ENCODE measurements at regions not wholly inside any gene's neighbourhood (a gene's known extent, or its start where the extent isn't known, plus 50 kb on each side); places are given as distances from the start of the nearest gene placed in this dataset.

DNA sequence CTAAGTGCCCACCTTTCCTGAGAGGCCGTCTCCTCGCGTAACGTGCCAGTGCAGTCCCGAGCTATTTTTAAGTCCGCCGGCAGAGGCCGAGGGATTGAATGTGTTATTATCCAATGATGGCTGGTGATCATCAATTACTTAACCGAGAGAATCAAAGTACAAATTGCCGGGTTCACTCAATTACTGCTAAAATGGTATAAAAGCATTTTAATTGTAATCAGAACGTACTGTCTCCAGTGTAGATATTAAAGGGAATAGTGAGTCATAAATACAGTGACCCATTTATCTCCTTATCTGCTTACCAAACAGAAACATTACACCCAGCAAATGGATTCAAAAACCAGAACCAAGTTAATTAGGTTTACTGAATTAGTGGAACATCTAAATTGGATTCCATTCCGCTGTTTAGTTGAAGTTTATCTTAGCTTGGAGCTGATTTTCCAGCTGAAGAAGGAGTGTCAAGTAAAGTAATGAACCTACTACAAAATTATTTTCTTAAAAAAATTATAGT, 334.9 kb downstream of the BRD1 start:
- no peak overlapping the region for H3K4me3 ChIP-seq (ENCODE audit: low read length)
- no peak for DNase-seq (ENCODE audit: low read depth, low spot score)

DNA sequence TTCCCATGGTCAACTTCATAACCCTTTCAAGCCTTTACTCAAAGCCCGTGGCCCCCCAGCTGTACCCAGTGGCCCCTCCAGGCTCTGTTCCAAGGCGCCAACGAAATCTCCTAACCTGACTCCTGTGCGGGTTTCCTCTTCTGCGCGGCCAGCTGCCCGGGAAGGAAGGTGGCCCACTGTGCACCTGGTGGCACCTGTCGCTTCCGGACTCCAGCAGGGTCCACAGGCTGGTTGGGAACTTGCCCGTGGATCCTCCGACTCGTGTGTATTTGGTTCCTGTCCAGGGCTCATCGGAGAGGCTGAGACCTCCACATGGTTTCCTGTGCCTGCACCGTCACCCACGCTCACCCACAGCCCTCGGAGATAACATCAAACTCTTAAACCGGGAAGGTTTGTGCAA, 335.4 kb downstream of the BRD1 start:
- no peak overlapping the region for H3K4me3 ChIP-seq (ENCODE audit: low read length)
- DNase-seq (ENCODE audit: low read depth, low spot score), result no peak

DNA sequence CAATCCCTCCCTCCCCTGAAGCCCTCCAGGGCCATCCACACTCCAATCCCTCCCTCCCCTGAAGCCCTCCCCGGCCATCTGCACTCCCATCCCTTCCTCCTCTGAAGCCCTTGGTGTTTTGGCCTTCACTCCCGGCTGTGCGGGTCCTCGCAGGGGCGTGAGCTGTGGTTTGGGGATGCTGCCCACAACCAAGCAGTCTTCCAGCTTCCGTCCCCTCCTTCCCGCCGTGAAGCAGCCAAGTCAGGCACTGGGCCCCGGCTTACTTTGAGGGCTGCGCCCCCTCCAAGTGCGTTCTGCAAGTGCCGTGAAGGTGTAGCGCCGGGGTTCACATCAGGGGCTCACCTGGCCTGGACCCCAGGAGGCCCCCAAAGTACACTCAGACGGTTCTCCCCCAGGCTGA, 335.9 kb downstream of the BRD1 start:
- no peak overlapping the region for H3K4me3 ChIP-seq (ENCODE audit: low read length)
- DNase-seq (ENCODE audit: low read depth, low spot score), result no peak

DNA sequence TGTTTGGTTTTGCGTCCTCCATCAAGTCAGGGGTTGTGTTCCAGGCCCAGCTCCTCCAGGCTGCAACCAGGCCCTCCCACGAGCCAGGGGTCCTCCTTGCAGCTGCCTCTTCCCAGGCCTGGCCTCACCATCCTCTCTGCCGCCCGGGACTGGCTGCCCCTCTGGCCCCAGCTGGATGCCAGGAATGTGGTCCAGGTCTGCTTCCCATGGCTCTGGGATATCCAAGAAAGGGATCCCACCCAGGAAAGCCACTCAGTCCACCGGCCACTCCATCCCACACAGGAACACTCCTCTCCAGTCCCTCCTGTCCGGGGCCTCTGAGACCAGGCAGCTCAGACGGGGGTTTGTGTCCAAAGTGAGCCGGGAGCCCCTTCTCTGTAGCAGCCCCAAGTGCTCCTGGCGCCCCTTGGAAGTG, 336.4 kb downstream of the BRD1 start:
- no peak overlapping the region for H3K4me3 ChIP-seq (ENCODE audit: low read length)
- no peak for DNase-seq (ENCODE audit: low read depth, low spot score)

DNA sequence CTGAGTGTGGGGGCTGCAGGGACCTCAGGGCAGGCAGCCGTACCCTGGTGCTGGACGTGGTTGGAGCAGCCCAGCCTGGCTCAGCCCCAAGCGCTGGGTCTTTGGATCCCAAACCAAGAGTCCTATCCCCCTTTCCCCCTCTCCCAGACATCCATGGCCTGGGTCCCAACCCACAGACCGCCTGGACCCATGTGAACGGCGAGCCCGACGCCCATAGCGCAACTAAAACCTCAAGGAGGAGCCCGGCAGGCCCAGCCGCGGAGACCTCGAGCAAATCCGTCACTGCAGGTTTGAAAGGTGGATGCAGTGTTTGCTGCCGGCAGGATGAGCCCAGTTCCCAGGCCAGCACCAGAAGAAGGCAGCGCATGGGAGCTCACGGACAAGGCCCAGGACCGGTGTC, 337.0 kb downstream of the BRD1 start:
- DNase-seq (ENCODE audit: low read depth, low spot score), result no peak
- H3K4me3 ChIP-seq (ENCODE audit: low read length), result no peak overlapping the region

DNA sequence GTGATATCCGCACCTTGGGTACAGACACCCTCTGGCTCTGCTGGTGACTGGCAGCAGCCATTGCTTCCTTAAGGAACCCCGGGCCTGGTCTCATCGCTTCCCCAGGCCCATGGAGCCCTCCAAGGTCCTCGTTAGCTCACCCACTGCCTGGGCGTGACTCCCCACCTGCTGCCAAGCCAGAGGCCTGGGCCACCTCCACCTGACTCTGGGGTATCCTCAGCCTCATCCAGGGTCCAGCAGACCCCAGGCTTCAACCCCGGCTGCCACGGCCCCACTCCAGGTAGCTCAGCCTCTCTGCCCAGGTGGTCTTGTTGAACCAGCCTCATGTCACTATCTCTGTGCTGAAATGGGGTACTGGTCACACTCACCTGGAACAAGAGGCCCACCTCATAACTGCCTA, 337.9 kb downstream of the BRD1 start:
- no peak for DNase-seq (ENCODE audit: low read depth, low spot score)
- H3K4me3 ChIP-seq (ENCODE audit: low read length), result no peak overlapping the region

DNA sequence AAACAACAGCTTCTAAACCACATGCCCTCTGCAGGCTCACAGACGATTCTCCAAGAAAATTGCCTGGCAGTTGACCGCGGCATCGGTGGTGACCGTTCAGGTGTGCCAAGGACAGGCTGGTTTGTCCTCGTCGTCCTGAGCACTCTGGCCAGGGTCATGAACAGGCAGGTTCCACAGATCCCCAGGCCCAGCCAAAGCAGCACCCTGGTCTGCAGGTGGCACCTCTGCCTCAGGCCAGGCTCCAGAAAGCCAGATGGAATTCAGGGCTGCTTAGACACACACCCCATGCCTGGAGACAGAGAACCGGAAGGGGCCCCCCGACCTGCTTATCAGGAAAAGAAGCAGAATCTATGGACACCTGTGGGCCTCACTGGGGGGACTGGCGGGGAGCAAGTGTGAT, 338.7 kb downstream of the BRD1 start:
- no peak for DNase-seq (ENCODE audit: low read depth, low spot score)
- H3K4me3 ChIP-seq (ENCODE audit: low read length), result no peak overlapping the region

DNA sequence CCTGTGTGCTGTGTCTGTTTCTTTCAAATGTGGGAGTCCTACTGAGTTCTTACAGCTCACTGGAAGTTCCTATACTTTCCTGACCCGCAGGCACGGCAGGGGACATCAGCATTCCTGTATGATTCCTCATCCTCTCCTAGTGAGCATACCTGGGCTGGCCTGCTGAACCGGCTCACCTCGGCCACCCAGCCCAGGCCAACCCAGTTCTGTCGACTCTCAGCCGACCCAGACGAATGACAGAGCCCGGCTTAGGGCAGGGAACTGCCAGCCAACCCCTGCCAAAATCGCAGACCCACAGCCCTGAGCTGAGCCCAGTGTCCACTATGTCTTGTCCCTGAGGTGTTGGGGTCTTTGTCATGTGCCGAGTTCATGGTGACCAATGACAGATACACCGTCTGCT, 339.7 kb downstream of the BRD1 start:
- no peak overlapping the region for H3K4me3 ChIP-seq (ENCODE audit: low read length)
- DNase-seq (ENCODE audit: low read depth, low spot score), result no peak

DNA sequence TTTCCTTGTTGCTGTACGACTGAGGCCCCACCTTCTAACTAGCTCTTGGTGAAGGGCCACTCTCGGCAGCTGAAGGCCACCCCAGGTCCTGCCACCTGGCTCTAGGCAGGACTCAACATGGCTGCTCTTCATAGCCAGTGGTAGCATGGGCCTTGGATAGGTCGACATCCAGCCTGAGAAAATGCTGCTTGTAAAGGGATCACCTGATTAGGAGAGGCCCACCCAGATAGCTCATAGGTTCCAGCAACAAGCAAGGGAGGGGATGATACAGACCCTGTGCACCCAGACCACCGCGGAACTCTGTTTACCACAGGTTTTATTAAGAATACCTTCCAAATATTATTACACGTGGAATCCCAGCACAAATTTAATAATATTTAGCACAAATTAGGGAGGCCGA, 341.4 kb downstream of the BRD1 start:
- H3K4me3 ChIP-seq (ENCODE audit: low read length), result no peak overlapping the region
- DNase-seq (ENCODE audit: low read depth, low spot score), result no peak

DNA sequence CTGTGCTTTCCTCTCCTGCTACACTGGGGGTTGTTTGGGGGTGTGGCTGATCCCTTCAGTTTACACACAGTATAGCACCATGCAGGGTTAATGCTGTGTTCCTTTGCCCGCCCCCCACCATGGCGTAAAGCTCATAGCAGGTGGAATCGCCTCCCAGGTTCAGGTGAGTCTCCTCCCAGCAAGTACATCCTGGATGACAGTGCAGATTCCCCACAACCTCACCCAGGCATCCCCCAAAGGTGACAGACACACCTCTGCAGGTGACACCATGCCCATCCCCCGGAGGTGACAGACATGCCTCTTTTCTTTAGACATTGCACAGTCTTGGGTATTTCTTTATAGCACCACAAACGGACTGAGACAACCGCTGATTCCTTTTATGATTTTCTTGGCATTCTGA, 343.7 kb downstream of the BRD1 start:
- no peak for DNase-seq (ENCODE audit: low read depth, low spot score)
- H3K4me3 ChIP-seq (ENCODE audit: low read length), result no peak overlapping the region

DNA sequence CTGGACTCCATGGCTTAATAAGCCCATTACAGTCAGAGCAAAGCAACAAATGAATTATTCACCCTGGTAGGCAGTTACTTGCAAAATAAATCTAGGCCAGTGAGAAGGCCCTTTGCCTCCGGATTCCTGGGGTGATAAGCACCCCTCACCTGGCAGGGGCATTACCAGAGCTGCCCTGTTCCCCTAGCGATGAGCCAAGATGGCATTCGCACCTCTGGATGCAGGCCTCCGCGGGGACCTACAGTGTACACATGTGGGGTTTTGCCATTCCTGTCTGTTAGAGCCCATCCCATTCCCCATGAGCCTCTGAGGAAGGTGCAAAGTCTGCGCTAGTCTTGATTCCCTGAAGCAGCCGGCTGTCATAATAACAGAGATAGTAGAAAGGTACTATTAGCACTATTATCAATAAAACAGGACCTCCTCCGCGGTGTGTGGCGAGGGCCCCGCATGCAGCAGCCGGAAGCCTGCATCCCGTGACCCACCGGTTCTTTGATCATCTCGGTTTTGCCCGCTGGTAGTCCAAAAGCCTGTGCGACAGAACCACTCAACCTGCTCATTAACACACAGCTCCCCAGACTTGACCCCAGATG, 344.3 kb downstream of the BRD1 start:
- no peak for DNase-seq (ENCODE audit: low read depth, low spot score)
- no peak overlapping the region for H3K4me3 ChIP-seq (ENCODE audit: low read length)

DNA sequence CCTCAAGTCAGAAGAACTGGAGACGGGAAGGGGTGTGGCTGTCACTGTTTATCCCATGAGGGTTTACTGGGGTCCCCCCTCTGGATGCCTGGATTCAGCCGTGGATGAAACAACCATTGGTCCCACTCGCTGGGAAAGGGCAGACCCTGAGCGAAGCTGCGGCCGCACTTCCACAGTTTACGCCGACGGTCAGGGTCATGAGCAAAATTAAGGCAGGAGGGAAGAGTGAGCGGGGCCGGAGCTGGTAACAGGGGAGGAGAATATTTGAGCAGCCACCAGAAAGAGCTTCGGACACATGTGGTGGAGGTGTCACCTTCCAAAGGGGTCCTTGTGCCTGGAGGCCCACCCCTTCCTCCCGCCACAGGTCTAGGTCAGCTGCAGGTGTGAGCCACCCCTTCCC, 344.9 kb downstream of the BRD1 start:
- DNase-seq (ENCODE audit: low read depth, low spot score), result no peak
- no peak overlapping the region for H3K4me3 ChIP-seq (ENCODE audit: low read length)

DNA sequence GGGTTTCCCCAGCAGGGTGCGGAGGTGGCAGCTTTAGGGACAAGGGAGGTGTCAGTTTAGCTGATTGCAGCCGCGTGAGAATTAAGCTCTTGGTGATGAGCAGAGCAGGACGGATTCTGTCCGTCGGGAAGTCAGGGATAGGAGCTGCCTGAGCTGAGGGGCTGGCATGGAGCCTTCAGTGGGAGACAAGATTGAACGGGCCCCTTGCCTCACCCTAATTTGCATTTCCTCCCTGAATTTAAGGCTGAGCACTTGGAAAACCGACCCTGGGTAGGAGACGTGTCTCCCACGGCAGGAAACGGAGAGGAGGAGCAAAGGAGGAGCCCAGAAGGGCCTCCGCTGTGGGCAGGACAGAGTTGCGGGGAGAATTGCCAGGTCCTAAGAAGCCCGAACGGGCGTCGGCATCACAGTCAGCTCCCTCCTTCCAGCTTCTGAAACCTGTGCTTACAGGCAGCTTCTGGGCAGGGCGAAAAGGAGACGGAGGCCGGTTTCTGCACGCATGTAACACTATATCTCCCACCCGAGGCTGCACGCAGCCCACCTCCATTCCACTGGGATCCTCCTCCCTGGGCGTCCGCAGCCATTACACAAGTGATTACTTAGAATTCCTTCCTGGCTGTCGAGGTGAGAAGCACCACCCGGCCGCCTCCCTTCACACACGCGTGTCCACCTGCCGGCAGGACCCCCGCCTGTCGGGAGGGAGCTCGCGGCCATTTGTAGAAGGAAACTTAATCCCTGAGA, 345.8 kb downstream of the BRD1 start:
- DNase-seq (ENCODE audit: low read depth, low spot score), result no peak
- H3K4me3 ChIP-seq (ENCODE audit: low read length), result no peak overlapping the region

DNA sequence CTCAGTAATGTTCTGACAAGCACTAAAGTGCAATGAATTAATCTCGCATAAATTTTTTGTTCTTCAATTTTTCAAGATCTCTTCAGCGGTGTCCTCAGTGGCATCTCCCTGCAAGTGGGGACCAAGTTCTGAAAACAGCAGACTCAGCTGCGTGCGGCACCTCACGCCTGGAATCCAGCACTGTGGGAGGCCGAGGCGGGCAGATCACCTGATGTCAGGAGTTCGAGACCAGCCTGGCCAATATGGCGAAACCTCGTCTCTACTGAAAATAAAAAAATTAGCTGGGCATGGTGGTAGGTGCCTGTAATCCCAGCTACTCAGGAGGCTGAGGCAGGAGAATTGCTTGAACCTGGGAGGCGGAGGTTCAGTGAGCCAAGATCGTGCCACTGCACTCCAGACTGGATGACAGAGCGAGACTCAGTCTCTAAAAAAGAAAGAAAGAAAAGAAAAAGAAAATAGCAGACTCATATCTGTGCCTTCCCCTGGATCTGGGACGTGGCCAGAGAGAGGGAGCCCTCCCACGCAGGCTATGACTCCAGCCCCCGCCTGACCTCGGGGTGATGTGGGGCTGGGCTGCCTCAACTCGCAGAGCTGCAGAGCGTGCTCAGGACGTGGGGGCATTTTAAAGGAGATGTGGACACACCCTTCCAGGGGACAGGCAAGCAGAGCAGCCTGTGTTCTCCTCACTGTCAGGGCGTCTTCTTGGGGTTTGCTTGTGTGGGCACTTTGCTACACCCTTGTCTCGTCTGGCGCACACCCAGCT, 346.6 kb downstream of the BRD1 start:
- no peak overlapping the region for H3K4me3 ChIP-seq (ENCODE audit: low read length)
- no peak for DNase-seq (ENCODE audit: low read depth, low spot score)

DNA sequence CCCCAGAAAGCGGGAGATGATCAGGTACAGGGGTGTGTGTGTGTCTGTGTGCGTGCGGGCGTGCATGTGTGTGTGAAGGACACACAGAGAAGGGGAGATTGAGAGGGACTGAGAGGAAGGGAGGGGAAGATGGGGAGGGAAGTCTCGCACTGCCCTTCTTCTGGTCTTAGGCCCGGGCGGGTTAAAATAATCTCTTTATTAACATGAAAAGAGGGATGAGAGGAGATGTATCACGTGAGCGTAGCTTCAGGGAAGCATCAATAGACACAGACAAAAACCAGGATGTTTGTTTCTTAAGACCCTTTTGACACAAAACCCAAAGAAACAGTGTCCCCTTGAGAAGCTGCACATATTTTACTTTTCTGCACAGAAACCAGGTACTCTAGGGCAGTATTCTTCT, 347.3 kb downstream of the BRD1 start:
- no peak for DNase-seq (ENCODE audit: low read depth, low spot score)

DNA sequence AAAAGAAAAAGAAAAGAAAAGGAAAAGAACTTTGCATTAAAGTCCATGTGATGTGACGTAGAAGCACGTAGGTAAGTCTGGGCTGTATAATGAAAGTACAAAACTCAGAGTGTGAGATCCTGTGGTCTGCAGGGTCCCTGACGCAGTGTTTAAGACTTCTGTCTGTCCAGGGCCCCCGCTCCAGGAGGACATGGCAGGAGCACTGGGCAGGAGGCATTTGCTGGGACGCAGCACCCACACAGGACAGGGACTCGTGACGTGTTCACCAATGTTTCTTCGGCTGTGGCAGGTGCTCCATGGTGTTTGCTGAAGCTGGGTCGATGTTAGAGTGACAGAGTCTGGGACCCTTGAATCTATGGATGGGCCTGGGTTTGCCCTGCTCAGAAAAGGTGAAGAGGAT, 348.1 kb downstream of the BRD1 start:
- H3K4me3 ChIP-seq (ENCODE audit: low read length), result no peak overlapping the region
- DNase-seq (ENCODE audit: low read depth, low spot score), result no peak

More for the DNA sequence above, 347.3 kb downstream of the BRD1 start:
- H3K4me3 ChIP-seq (ENCODE audit: low read length), result no peak overlapping the region

DNA sequence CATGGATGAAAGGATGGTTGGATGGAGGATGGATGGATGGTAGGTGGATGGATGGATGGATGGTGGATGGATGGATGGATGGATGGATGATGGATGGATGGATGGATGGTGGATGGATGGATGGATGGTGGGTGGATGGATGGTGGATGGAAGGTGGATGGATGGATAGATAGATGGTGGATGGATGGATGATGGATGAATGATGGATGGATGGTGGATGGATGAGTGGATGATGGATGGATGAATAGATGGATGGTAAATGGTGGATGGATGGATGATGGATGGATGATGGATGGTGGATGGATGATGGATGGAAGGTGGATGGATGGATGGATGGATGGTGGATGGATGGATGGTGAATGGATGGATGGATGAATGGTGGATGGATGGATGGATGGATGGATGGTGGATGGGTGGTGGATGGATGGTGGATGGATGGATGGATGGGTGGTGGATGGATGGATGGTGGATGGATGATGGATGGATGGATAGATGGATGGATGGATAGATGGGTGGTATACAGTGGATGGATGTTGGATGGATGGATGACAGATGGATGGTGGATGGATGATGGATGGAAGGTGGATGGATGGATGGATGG, 350.8 kb downstream of the BRD1 start:
- no peak for DNase-seq (ENCODE audit: low read depth, low spot score)

DNA sequence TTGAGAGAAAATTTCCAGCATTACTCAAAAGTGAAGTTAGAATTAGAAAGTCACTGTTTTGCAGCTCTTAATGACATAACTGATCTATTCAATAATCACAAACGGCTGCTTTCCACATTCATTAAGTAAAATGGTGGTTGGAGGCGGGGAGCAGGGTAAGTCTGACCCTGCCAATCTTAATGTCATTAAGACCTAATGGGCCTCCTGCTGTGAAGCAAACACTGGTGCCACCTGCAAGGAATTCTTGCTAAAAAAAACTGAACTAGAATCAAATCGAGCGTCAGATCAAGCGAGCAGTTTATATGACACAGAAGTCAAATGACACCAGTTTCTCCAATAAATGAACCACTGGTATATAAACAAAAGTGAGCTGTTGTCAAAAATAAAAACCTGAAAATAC, 351.5 kb downstream of the BRD1 start:
- H3K4me3 ChIP-seq (ENCODE audit: low read length), result no peak overlapping the region
- DNase-seq (ENCODE audit: low read depth, low spot score), result no peak

More for the DNA sequence above, 350.8 kb downstream of the BRD1 start:
- H3K4me3 ChIP-seq (ENCODE audit: low read length), result no peak overlapping the region

DNA sequence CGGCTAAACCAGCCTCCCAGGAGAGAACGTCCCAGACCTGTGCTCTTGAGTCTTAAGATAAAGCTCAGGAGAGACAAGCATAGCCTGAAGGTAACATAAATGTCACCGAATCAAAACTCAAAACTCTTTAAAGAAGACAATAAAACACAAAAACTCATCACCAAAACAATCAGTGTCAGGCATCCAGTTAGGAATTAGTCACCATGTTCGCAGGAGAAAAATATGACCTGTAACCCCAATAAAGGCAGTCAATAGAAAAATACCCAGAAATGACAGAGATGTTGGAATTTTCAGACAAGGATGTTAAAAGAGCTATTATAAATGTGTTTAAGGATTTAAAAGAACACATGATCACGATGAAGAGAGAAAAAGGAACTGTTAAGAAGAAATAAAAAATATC, 352.4 kb downstream of the BRD1 start:
- H3K4me3 ChIP-seq (ENCODE audit: low read length), result no peak overlapping the region
- no peak for DNase-seq (ENCODE audit: low read depth, low spot score)

DNA sequence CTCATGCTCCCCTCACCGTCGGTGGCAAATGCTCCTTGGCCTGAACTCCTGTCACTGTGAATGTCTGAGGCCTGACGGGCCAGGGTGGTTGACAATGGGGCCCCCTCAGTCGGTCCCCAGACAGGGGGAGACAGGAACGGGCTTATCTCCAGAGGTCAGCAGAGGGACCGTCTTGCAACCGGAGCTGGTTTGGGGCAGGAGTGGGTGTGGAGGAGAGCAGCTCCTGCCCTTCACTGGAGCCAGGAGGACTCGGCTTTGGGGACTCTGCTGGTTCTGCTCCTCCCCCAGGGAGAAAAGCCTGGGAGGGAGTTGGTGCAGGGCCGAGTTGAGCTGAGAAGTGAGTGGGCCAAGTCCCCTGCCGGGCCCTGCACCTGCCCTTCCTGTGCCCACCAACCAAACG, 354.4 kb downstream of the BRD1 start:
- no peak for DNase-seq (ENCODE audit: low read depth, low spot score)
- no peak overlapping the region for H3K4me3 ChIP-seq (ENCODE audit: low read length)

Data from Jurkat, Clone E6-1 (cell line).